Type B pancreatic cell (in vitro differentiated cells): ENCODE measurements at regions not wholly inside any gene's neighbourhood (a gene's known extent, or its start where the extent isn't known, plus 50 kb on each side); places are given as distances from the start of the nearest gene placed in this dataset.

ENCODE experiments used
- DNase-seq: peaks from one replicate; pipeline ENCODE4 v3.0.0; 2021; ENCODE audit warnings: mixed read lengths; ENCODE audit not compliant: unreplicated experiment; ENCODE audit errors: extremely low spot score
- H3K27ac Mint-ChIP-seq: 2 replicates; pipeline ENCODE4 v1.8.0; 2021; ENCODE audit warnings: mild to moderate bottlenecking, mixed read lengths
- H3K27me3 Mint-ChIP-seq: 2 replicates; pipeline ENCODE4 v1.8.0; 2021; ENCODE audit warnings: mixed read lengths
- H3K36me3 Mint-ChIP-seq: 2 replicates; pipeline ENCODE4 v1.8.0; 2021; ENCODE audit warnings: mixed read lengths
- H3K4me1 Mint-ChIP-seq: one replicate; pipeline ENCODE4 v1.8.0; 2021; ENCODE audit warnings: mixed read lengths; ENCODE audit not compliant: unreplicated experiment
- H3K4me3 Mint-ChIP-seq: 2 replicates; pipeline ENCODE4 v1.8.0; 2021; ENCODE audit warnings: mild to moderate bottlenecking, mixed read lengths
- H3K9me3 Mint-ChIP-seq: 2 replicates; pipeline ENCODE4 v1.8.0; 2021; ENCODE audit warnings: mixed read lengths
- TF ChIP-seq, protein P1 (sequence below): fragments of 200-600 bp; sonication (generic); conservative IDR thresholded peaks from 2 replicates; pipeline ENCODE4 v1.5.0; 2021; ENCODE audit warnings: antibody characterized with exemption, mild to moderate bottlenecking

- DNase-seq, result no peak
- TF ChIP-seq, protein P1, sequence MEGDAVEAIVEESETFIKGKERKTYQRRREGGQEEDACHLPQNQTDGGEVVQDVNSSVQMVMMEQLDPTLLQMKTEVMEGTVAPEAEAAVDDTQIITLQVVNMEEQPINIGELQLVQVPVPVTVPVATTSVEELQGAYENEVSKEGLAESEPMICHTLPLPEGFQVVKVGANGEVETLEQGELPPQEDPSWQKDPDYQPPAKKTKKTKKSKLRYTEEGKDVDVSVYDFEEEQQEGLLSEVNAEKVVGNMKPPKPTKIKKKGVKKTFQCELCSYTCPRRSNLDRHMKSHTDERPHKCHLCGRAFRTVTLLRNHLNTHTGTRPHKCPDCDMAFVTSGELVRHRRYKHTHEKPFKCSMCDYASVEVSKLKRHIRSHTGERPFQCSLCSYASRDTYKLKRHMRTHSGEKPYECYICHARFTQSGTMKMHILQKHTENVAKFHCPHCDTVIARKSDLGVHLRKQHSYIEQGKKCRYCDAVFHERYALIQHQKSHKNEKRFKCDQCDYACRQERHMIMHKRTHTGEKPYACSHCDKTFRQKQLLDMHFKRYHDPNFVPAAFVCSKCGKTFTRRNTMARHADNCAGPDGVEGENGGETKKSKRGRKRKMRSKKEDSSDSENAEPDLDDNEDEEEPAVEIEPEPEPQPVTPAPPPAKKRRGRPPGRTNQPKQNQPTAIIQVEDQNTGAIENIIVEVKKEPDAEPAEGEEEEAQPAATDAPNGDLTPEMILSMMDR, result no peak
- Mint-ChIP-seq H3K36me3 (no peaks in the 10 kb centered on the region), H3K9me3 (no peaks in the 10 kb centered on the region), H3K4me1 (peaks cover 27% of the 10 kb centered on the region), H3K4me3 (no peak overlapping the region), H3K27ac (no peak overlapping the region), H3K27me3 (peaks cover 64% of the 10 kb centered on the region)
These were observed 299.5 kb downstream of the FOXL1 start for GRCh38 chr16:86877835-86878234.

DNA sequence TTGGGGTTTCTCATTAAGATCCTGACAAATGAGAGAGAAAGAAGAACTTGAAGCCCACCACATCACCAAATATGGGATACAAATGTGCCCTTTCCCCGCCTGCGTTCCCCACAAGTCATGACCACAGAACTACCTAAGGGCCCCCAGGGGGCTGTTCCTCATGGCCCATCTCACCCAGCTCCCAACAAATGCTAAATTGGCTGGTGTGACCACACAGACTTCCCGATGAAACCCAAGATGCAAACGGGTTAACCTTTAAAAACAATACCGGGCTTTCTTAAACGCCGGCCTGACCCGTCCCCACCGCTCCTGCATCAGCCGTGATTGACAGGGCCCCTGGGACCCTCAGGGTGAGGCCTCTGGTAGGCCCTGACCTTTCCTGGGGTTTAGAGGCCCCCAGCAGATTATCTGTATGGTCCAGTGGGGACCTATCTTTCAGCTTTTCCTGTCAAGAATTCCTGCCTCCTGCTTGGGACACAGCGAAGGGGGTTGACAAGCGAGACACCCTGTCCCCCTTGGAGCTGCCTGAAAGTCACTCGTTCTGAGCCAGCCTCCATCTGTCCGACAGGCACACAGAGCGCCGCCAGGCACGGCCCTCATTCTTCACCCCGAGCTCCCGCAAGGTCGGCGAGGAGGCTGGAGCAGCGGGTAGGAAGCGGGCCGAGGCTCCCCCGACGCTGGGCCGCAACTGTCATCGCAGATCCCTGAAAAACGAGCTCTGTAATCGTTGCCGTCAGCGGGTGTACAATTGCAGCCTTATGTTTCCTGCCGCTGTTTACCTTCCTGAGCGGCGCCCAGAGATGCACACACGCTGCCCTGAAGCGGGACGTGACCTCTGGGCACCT lies 300.1 kb downstream of the FOXL1 start:
- no peaks in the 10 kb centered on the region for H3K9me3 Mint-ChIP-seq
- TF ChIP-seq, protein P1, result no peak
- peak overlapping the region; percentile 22 for H3K4me3 Mint-ChIP-seq
- H3K27ac Mint-ChIP-seq, result no peak overlapping the region
- H3K4me1 Mint-ChIP-seq, result peaks cover 27% of the 10 kb centered on the region
- peaks cover 70% of the 10 kb centered on the region for H3K27me3 Mint-ChIP-seq
- H3K36me3 Mint-ChIP-seq, result no peaks in the 10 kb centered on the region
- DNase-seq, result no peak

GRCh38 chr16:86879268-86879667 lies 300.9 kb downstream of the FOXL1 start:
- Mint-ChIP-seq H3K4me3 (no peak overlapping the region), H3K9me3 (no peaks in the 10 kb centered on the region), H3K27me3 (peaks cover 70% of the 10 kb centered on the region), H3K4me1 (peaks cover 27% of the 10 kb centered on the region), H3K27ac (no peak overlapping the region), H3K36me3 (no peaks in the 10 kb centered on the region)
- DNase-seq, result no peak
- TF ChIP-seq, protein P1, result no peak

GRCh38 chr16:86880316-86881117 lies 302.2 kb downstream of the FOXL1 start:
- no peak for DNase-seq
- peaks cover 74% of the 10 kb centered on the region for H3K27me3 Mint-ChIP-seq

DNA sequence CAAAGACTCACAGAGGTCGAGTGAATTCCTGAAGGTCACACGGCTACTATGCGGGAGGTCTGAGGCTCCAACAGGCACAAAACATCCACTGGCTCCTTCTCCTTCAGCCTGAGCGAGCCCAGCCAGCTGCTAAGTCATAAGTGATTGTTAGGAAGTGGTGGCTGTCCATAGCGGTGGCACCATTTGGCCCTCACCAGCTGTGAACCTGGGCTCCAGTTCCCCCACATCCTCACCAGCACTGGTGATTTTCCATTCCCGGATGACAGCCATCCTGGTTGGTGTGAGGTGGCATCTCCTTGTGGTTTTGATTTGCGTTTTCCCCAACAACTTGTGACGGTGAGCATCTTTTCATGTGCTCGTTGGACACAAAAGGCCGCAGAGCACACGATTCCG lies 302.8 kb downstream of the FOXL1 start:
- TF ChIP-seq, protein P1, result no peak
- peaks cover 32% of the 10 kb centered on the region for H3K4me1 Mint-ChIP-seq
- H3K36me3 Mint-ChIP-seq, result no peaks in the 10 kb centered on the region
- H3K27me3 Mint-ChIP-seq, result peaks cover 70% of the 10 kb centered on the region
- no peaks in the 10 kb centered on the region for H3K9me3 Mint-ChIP-seq
- H3K27ac Mint-ChIP-seq, result no peak overlapping the region
- no peak overlapping the region for H3K4me3 Mint-ChIP-seq
- DNase-seq, result no peak

More at GRCh38 chr16:86880316-86881117, 302.2 kb downstream of the FOXL1 start:
- H3K4me1 Mint-ChIP-seq, result peaks cover 32% of the 10 kb centered on the region
- H3K27ac Mint-ChIP-seq, result no peak overlapping the region
- H3K36me3 Mint-ChIP-seq, result no peaks in the 10 kb centered on the region
- no peak overlapping the region for H3K4me3 Mint-ChIP-seq
- H3K9me3 Mint-ChIP-seq, result no peaks in the 10 kb centered on the region
- TF ChIP-seq, protein P1, result no peak
